IMR-90 (cell line): ENCODE measurements at regions not wholly inside any gene's neighbourhood (a gene's known extent, or its start where the extent isn't known, plus 50 kb on each side); places are given as distances from the start of the nearest gene placed in this dataset.

Experiments
- ATAC-seq: fragments of 200-7000 bp; cut with Tn5 transposase; 2 replicates; pipeline ENCODE4 v1.9.1; 2020; ENCODE audit warnings: low read depth, mild to moderate bottlenecking, moderate library complexity
- BruUV-seq: library from RNA; stranded (reverse); fragments of 400-500 nt; replicated peaks from 2 replicates; lab custom pipeline; 2021; lab: Mats Ljungman, UMichigan
- CTCF ChIA-PET: fragments of 300-600 bp; formaldehyde crosslinking; extraction: SDS; loops from one replicate; lab custom pipeline; 2021; ENCODE audit warnings: antibody characterized with exemption; lab: Yijun Ruan, JAX
- POLR2A ChIA-PET: fragments of 300-600 bp; sonication (Branson Sonifier 250); formaldehyde crosslinking; loops from one replicate; lab custom pipeline; 2022; ENCODE audit warnings: antibody characterized with exemption; ENCODE audit not compliant: unreplicated experiment; lab: Charles Lee
- DNase-seq: peaks from one replicate; pipeline ENCODE4 v3.0.0; 2013
- H2AFZ ChIP-seq: replicated peaks from 2 replicates; pipeline ENCODE3; 2013; ENCODE audit warnings: low read length, mild to moderate bottlenecking; ENCODE audit not compliant: poor library complexity
- H2AK5ac ChIP-seq: 2 replicates; pipeline ENCODE4 v1.6.1; 2013; ENCODE audit warnings: low read depth, low read length, inconsistent platforms
- H2AK9ac ChIP-seq: replicated peaks from 2 replicates; pipeline ENCODE3; 2013; ENCODE audit warnings: mild to moderate bottlenecking, low read depth, low read length, moderate library complexity; ENCODE audit not compliant: poor library complexity
- H2BK120ac ChIP-seq: 2 replicates; pipeline ENCODE4 v1.6.1; 2013; ENCODE audit warnings: low read depth, low read length, inconsistent platforms
- H2BK15ac ChIP-seq: 3 replicates; pipeline ENCODE4 v1.6.1; 2013; ENCODE audit warnings: low read depth, low read length, inconsistent platforms
- H2BK20ac ChIP-seq: 2 replicates; pipeline ENCODE4 v1.6.1; 2013; ENCODE audit warnings: low read depth, mild to moderate bottlenecking, inconsistent platforms, low read length, moderate library complexity
- H2BK5ac ChIP-seq: 2 replicates; pipeline ENCODE4 v1.6.1; 2013; ENCODE audit warnings: mild to moderate bottlenecking, low read depth, low read length, inconsistent platforms; ENCODE audit not compliant: poor library complexity, severe bottlenecking
- H3K14ac ChIP-seq: replicated peaks from 2 replicates; pipeline ENCODE4 v1.6.1; 2013; ENCODE audit warnings: low read depth, low read length, inconsistent platforms
- H3K18ac ChIP-seq: 2 replicates; pipeline ENCODE4 v1.6.1; 2013; ENCODE audit warnings: low read depth, low read length, control low read depth
- H3K23ac ChIP-seq: 2 replicates; pipeline ENCODE4 v1.6.1; 2013; ENCODE audit warnings: low read depth, low read length, inconsistent platforms
- H3K27ac ChIP-seq: 2 replicates; pipeline ENCODE4 v1.5.1; 2013; ENCODE audit warnings: mild to moderate bottlenecking, control low read depth, low read length; ENCODE audit not compliant: insufficient read depth
- H3K27me3 ChIP-seq: 2 replicates; pipeline ENCODE4 v1.6.1; 2013; ENCODE audit warnings: low read length; ENCODE audit not compliant: control insufficient read depth, insufficient read depth
- H3K36me3 ChIP-seq: 2 replicates; pipeline ENCODE4 v1.6.1; 2013; ENCODE audit warnings: low read length, mixed read lengths; ENCODE audit not compliant: control insufficient read depth, insufficient read depth
- H3K4ac ChIP-seq: 2 replicates; pipeline ENCODE4 v1.6.1; 2013; ENCODE audit warnings: low read depth, low read length, inconsistent platforms
- H3K4me1 ChIP-seq: 2 replicates; pipeline ENCODE4 v1.6.1; 2013; ENCODE audit warnings: low read length, mixed read lengths; ENCODE audit not compliant: control insufficient read depth, insufficient read depth
- H3K4me2 ChIP-seq: 2 replicates; pipeline ENCODE4 v1.6.1; 2013; ENCODE audit warnings: low read depth, mild to moderate bottlenecking, control low read depth, low read length, moderate library complexity
- H3K4me3 ChIP-seq: 2 replicates; pipeline ENCODE4 v1.5.1; 2013; ENCODE audit warnings: low read depth, mild to moderate bottlenecking, control low read depth, low read length, moderate library complexity; ENCODE audit not compliant: insufficient read depth
- H3K56ac ChIP-seq: 2 replicates; pipeline ENCODE4 v1.6.1; 2013; ENCODE audit warnings: low read length, inconsistent platforms; ENCODE audit not compliant: insufficient read depth; ENCODE audit errors: extremely low read depth
- H3K79me1 ChIP-seq, 2 experiments: 2 replicates each; pipeline ENCODE4 v1.6.1; 2013; ENCODE audit warnings: low read length in 2 of 2, inconsistent platforms in 1 of 2, low read depth in 1 of 2
- H3K9ac ChIP-seq: 2 replicates; pipeline ENCODE4 v1.6.1; 2013; ENCODE audit warnings: low read depth, low read length, control low read depth
- H3K9me1 ChIP-seq: 2 replicates; pipeline ENCODE4 v1.6.1; 2013; ENCODE audit warnings: low read length, inconsistent platforms; ENCODE audit not compliant: insufficient read depth
- H3K9me3 ChIP-seq: 2 replicates; pipeline ENCODE4 v1.6.1; 2013; ENCODE audit warnings: low read length; ENCODE audit not compliant: control insufficient read depth, insufficient read depth
- H4K20me1 ChIP-seq: 2 replicates; pipeline ENCODE4 v1.6.1; 2013; ENCODE audit warnings: low read length, inconsistent platforms; ENCODE audit not compliant: insufficient read depth
- H4K5ac ChIP-seq: 2 replicates; pipeline ENCODE4 v1.6.1; 2013; ENCODE audit warnings: mild to moderate bottlenecking, low read depth, low read length, control low read depth
- H4K8ac ChIP-seq, 2 experiments: 2 replicates each; pipeline ENCODE4 v1.6.1; 2013; ENCODE audit warnings: low read depth in 2 of 2, low read length in 2 of 2, control low read depth in 1 of 2, inconsistent platforms in 1 of 2
- H4K91ac ChIP-seq: 2 replicates; pipeline ENCODE4 v1.6.1; 2013; ENCODE audit warnings: low read depth, low read length, inconsistent platforms; ENCODE audit not compliant: insufficient read depth
- BHLHE40 ChIP-seq: fragments of 150-350 bp; IDR thresholded peaks from 2 replicates; pipeline ENCODE4 v1.6.1; 2016; ENCODE audit warnings: mild to moderate bottlenecking, low read depth, low read length
- FOS ChIP-seq: fragments of 150-350 bp; IDR thresholded peaks from 2 replicates; pipeline ENCODE4 v1.6.1; 2016; ENCODE audit warnings: low read depth, low read length
- MAFK ChIP-seq: IDR thresholded peaks from 2 replicates; pipeline ENCODE4 v1.6.1; 2012; ENCODE audit warnings: low read depth, low read length, improper control_type of control experiment
- RCOR1 ChIP-seq: IDR thresholded peaks from 2 replicates; pipeline ENCODE4 v1.6.1; 2012; ENCODE audit warnings: mild to moderate bottlenecking, low read length, improper control_type of control experiment; ENCODE audit not compliant: insufficient replicate concordance
- SMC3 ChIP-seq: fragments of 150-350 bp; IDR thresholded peaks from 2 replicates; pipeline ENCODE4 v1.6.1; 2016; ENCODE audit warnings: low read depth, mild to moderate bottlenecking, antibody characterized with exemption, low read length, moderate library complexity
- WGBS, 2 experiments: methylation state at CpG; one replicate each; pipeline versions ENCODE4 v1.1.5 to v1.1.7; 2013; ENCODE audit warnings: missing lambda C conversion rate in 2 of 2; ENCODE audit not compliant: insufficient read length in 1 of 2; ENCODE audit errors: extremely low coverage in 2 of 2; 5-methylcytosine and 5-hydroxymethylcytosine counted together
- dilution Hi-C: fragments of 300-500 bp; cut with HindIII; formaldehyde crosslinking; loops from one replicate; pipeline ENCODE4 v1.14.3; 2018; ENCODE audit warnings: low sequenced_read_pairs; ENCODE audit not compliant: unreplicated experiment
- in situ Hi-C: fragments of 300-500 bp; cut with MboI; formaldehyde crosslinking; loops from 3 replicates; pipeline ENCODE4 v1.14.3; 2019; ENCODE audit warnings: low sequenced_read_pairs, inconsistent platforms, mixed read lengths
- intact Hi-C: fragments of 100-400 bp; cut with micrococcal nuclease; formaldehyde crosslinking; loops from 2 replicates; pipeline ENCODE4 v1.10.0; 2022
- TF ChIP-seq, protein P1 (sequence below): fragments of 150-350 bp; IDR thresholded peaks from 2 replicates; pipeline ENCODE4 v1.6.1; 2016; ENCODE audit warnings: low read depth, mild to moderate bottlenecking, low read length, moderate library complexity, borderline replicate concordance

- no peak overlapping the region for H3K56ac ChIP-seq
- H3K4me2 ChIP-seq = no peak overlapping the region
- H4K5ac ChIP-seq = no peak overlapping the region
- intact Hi-C loops = no loop called here
- H3K9me1 ChIP-seq = no peaks in the 10 kb centered on the region
- no peaks in the 10 kb centered on the region for H3K36me3 ChIP-seq
- peaks cover 2% of the 10 kb centered on the region; the same call in 1 of the 2 replicates for H3K9me3 ChIP-seq
- H2AK5ac ChIP-seq = no peak overlapping the region
- H3K14ac ChIP-seq = no peak overlapping the region
- WGBS, 2 experiments = no CpG with 5 or more reads among the region's 3 CpGs
- H2BK15ac ChIP-seq = no peak overlapping the region
- in situ Hi-C loops = no loop called here
- no peak for ATAC-seq
- no peak overlapping the region for H2BK5ac ChIP-seq
- BruUV-seq = no TSS peak
- CTCF ChIA-PET = no interaction called here
- H4K91ac ChIP-seq = no peak overlapping the region
- no peaks in the 10 kb centered on the region for H3K4me1 ChIP-seq
- no peak overlapping the region for H3K4ac ChIP-seq
- H3K79me1 ChIP-seq = no peaks in the 10 kb centered on the region
- no peak overlapping the region for H2BK20ac ChIP-seq
- H4K20me1 ChIP-seq = no peaks in the 10 kb centered on the region
- H3K9ac ChIP-seq = no peak overlapping the region
- H2BK120ac ChIP-seq = no peak overlapping the region
- dilution Hi-C loops = no loop called here
- H3K18ac ChIP-seq = no peak overlapping the region
- POLR2A ChIA-PET = no interaction called here
- no peak overlapping the region for H2AK9ac ChIP-seq
- H3K27me3 ChIP-seq = no peaks in the 10 kb centered on the region
- no peak overlapping the region for H3K4me3 ChIP-seq
- 0 out of 2 replicates have a peak, but pooled peaks have one; percentile 11 for TF ChIP-seq MAFK
- no peak for TF ChIP-seq FOS
- no peak for TF ChIP-seq RCOR1
- no peak for TF ChIP-seq BHLHE40
- TF ChIP-seq SMC3 = no peak
- TF ChIP-seq, protein P1, sequence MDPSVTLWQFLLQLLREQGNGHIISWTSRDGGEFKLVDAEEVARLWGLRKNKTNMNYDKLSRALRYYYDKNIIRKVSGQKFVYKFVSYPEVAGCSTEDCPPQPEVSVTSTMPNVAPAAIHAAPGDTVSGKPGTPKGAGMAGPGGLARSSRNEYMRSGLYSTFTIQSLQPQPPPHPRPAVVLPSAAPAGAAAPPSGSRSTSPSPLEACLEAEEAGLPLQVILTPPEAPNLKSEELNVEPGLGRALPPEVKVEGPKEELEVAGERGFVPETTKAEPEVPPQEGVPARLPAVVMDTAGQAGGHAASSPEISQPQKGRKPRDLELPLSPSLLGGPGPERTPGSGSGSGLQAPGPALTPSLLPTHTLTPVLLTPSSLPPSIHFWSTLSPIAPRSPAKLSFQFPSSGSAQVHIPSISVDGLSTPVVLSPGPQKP = no peak
- H3K23ac ChIP-seq = no peak overlapping the region
- H2AFZ ChIP-seq = no peak overlapping the region
- DNase-seq = no peak
- no peak overlapping the region for H4K8ac ChIP-seq
- no peak overlapping the region for H3K27ac ChIP-seq
Measured at GRCh38 chr9:118962426-118962825, 406.8 kb downstream of the BRINP1 start.
